GM12878 (cell line): ENCODE measurements at regions not wholly inside any gene's neighbourhood (a gene's known extent, or its start where the extent isn't known, plus 50 kb on each side); places are given as distances from the start of the nearest gene placed in this dataset.

ENCODE experiments used
- CREM ChIP-seq: IDR thresholded peaks from 2 replicates; pipeline ENCODE4 v1.6.1; 2014; ENCODE audit warnings: antibody characterized with exemption, low read depth
- CTCF ChIP-seq, 3 experiments: IDR thresholded peaks in 2 of 3; conservative IDR thresholded peaks in 1 of 3; 2 replicates each; pipeline ENCODE4 v1.5.1; 2011; ENCODE audit warnings: low read depth in 3 of 3, low read length in 3 of 3, mild to moderate bottlenecking in 3 of 3, control low read depth in 2 of 3, moderate library complexity in 2 of 3, inconsistent platforms in 1 of 3, mixed read lengths in 1 of 3; ENCODE audit not compliant: control insufficient read depth in 2 of 3, insufficient read depth in 1 of 3; ENCODE audit errors: extremely low read depth in 1 of 3
- EGR1 ChIP-seq, 2 experiments: IDR thresholded peaks; 1 replicate in 1 of 2; 2 replicates in 1 of 2; pipeline ENCODE4 v1.6.1; 2011 to 2012; ENCODE audit warnings: low read depth in 2 of 2, low read length in 2 of 2, borderline replicate concordance in 1 of 2, mild to moderate bottlenecking in 1 of 2, moderate library complexity in 1 of 2
- EZH2 ChIP-seq: IDR thresholded peaks from 2 replicates; pipeline ENCODE4 v1.6.1; 2012; ENCODE audit warnings: low read depth, mild to moderate bottlenecking, control low read depth, inconsistent platforms, low read length, borderline replicate concordance; ENCODE audit not compliant: control insufficient read depth
- GABPA ChIP-seq: IDR thresholded peaks from 2 replicates; pipeline ENCODE4 v1.6.1; 2014; ENCODE audit warnings: antibody characterized with exemption, low read depth, mild to moderate bottlenecking, inconsistent platforms
- NFIC ChIP-seq: IDR thresholded peaks from 2 replicates; pipeline ENCODE4 v1.6.1; 2012; ENCODE audit warnings: low read depth, mild to moderate bottlenecking, inconsistent platforms, low read length, moderate library complexity
- POLR2A ChIP-seq: IDR thresholded peaks from 2 replicates; pipeline ENCODE4 v1.6.1; 2011; ENCODE audit warnings: low read depth, mild to moderate bottlenecking, low read length
- POLR2AphosphoS5 ChIP-seq: IDR thresholded peaks from 2 replicates; pipeline ENCODE4 v1.6.1; 2011; ENCODE audit warnings: mild to moderate bottlenecking, low read length, inconsistent platforms
- REST ChIP-seq: IDR thresholded peaks from 2 replicates; pipeline ENCODE4 v1.6.1; 2012; ENCODE audit warnings: mild to moderate bottlenecking, low read depth, low read length
- SUPT20H ChIP-seq: IDR thresholded peaks from 2 replicates; pipeline ENCODE4 v1.6.1; 2011; ENCODE audit warnings: low read depth, mild to moderate bottlenecking, low read length, moderate library complexity, borderline replicate concordance; ENCODE audit not compliant: control insufficient read depth
- YY1 ChIP-seq: IDR thresholded peaks from 2 replicates; pipeline ENCODE4 v1.6.1; 2011; ENCODE audit warnings: low read depth, mild to moderate bottlenecking, low read length
- ZNF217 ChIP-seq: fragments of 450-650 bp; IDR thresholded peaks from 2 replicates; pipeline ENCODE4 v1.6.1; 2017; ENCODE audit warnings: antibody characterized with exemption, mild to moderate bottlenecking
- ZZZ3 ChIP-seq: IDR thresholded peaks from 2 replicates; pipeline ENCODE4 v1.6.1; 2011; ENCODE audit warnings: low read depth; ENCODE audit not compliant: control insufficient read depth, insufficient read length

- no peak for TF ChIP-seq ZZZ3
- no peak for TF ChIP-seq POLR2A
- TF ChIP-seq EZH2: no peak
- TF ChIP-seq SUPT20H: no peak
- TF ChIP-seq GABPA: no peak
- no peak for TF ChIP-seq YY1
- no peak for TF ChIP-seq REST
- TF ChIP-seq CTCF (IDR thresholded peaks at IDR 0.05 in 2 of 3, conservative IDR thresholded peaks at IDR 0.05 in 1 of 3; ENCODE audit: control insufficient read depth in 2 of 3, extremely low read depth in 1 of 3, insufficient read depth in 1 of 3, low read depth in 3 of 3, low read length in 3 of 3): no peak
- no peak for TF ChIP-seq EGR1 (IDR thresholded peaks at IDR 0.05; ENCODE audit: borderline replicate concordance in 1 of 2, low read depth in 2 of 2, low read length in 2 of 2)
- TF ChIP-seq ZNF217: no peak
- TF ChIP-seq POLR2AphosphoS5: no peak
- no peak for TF ChIP-seq CREM
- TF ChIP-seq NFIC: no peak
These were observed 95.0 kb downstream of the SPP2 start for GRCh38 chr2:234145511-234145910.
